Mesendoderm (in vitro differentiated cells): ENCODE measurements at regions not wholly inside any gene's neighbourhood (a gene's known extent, or its start where the extent isn't known, plus 50 kb on each side); places are given as distances from the start of the nearest gene placed in this dataset.

Experiments used
- DNase-seq: peaks from one replicate; pipeline ENCODE4 v3.0.0; 2013
- H2AK5ac ChIP-seq: 2 replicates; pipeline ENCODE4 v1.6.1; 2013; ENCODE audit warnings: low read length, inconsistent platforms
- H2BK120ac ChIP-seq: 2 replicates; pipeline ENCODE4 v1.6.1; 2013; ENCODE audit warnings: low read depth, mild to moderate bottlenecking, low read length, moderate library complexity, mixed read lengths
- H2BK15ac ChIP-seq: replicated peaks from 2 replicates; pipeline ENCODE4 v1.6.1; 2013; ENCODE audit warnings: low read depth, mild to moderate bottlenecking, moderate library complexity
- H2BK5ac ChIP-seq: 2 replicates; pipeline ENCODE4 v1.6.1; 2013; ENCODE audit warnings: low read length, inconsistent platforms
- H3K18ac ChIP-seq: 2 replicates; pipeline ENCODE4 v1.6.1; 2013; ENCODE audit warnings: mild to moderate bottlenecking, low read length, mixed read lengths
- H3K23ac ChIP-seq: one replicate; pipeline ENCODE4 v1.6.1; 2013; ENCODE audit warnings: low read length
- H3K27ac ChIP-seq: 2 replicates; pipeline ENCODE4 v1.5.1; 2013; ENCODE audit warnings: low read depth, mild to moderate bottlenecking, inconsistent platforms, low read length, moderate library complexity
- H3K27me3 ChIP-seq: 2 replicates; pipeline ENCODE4 v1.6.1; 2013; ENCODE audit warnings: low read length, control low read depth, mild to moderate bottlenecking, inconsistent platforms; ENCODE audit not compliant: insufficient read depth, poor library complexity
- H3K36me3 ChIP-seq: 2 replicates; pipeline ENCODE4 v1.6.1; 2013; ENCODE audit warnings: low read length, inconsistent platforms; ENCODE audit not compliant: control insufficient read depth, insufficient read depth
- H3K4ac ChIP-seq: one replicate; pipeline ENCODE4 v1.6.1; 2013; ENCODE audit warnings: low read depth, mild to moderate bottlenecking, low read length, moderate library complexity
- H3K4me1 ChIP-seq: 2 replicates; pipeline ENCODE4 v1.6.1; 2013; ENCODE audit warnings: low read depth, low read length, inconsistent platforms; ENCODE audit not compliant: control insufficient read depth
- H3K4me2 ChIP-seq: 2 replicates; pipeline ENCODE4 v1.6.1; 2013; ENCODE audit warnings: low read length
- H3K4me3 ChIP-seq: 2 replicates; pipeline ENCODE4 v1.5.1; 2013; ENCODE audit warnings: mild to moderate bottlenecking, low read length
- H3K56ac ChIP-seq: one replicate; pipeline ENCODE4 v1.6.1; 2013; ENCODE audit warnings: low read length
- H3K79me1 ChIP-seq: 2 replicates; pipeline ENCODE4 v1.6.1; 2013; ENCODE audit warnings: low read length, inconsistent platforms
- H3K79me2 ChIP-seq: 2 replicates; pipeline ENCODE4 v1.6.1; 2013; ENCODE audit warnings: mild to moderate bottlenecking, low read length; ENCODE audit not compliant: control insufficient read depth, insufficient read depth
- H3K9ac ChIP-seq: 2 replicates; pipeline ENCODE4 v1.6.1; 2013; ENCODE audit warnings: low read length, inconsistent platforms
- H4K5ac ChIP-seq: one replicate; pipeline ENCODE4 v1.6.1; 2013; ENCODE audit warnings: low read length
- H4K8ac ChIP-seq: one replicate; pipeline ENCODE4 v1.6.1; 2013; ENCODE audit warnings: low read depth, mild to moderate bottlenecking, control low read depth, low read length, moderate library complexity
- WGBS: extraction: QIAGEN DNeasy Blood & Tissue Kit; methylation state at CpG from one replicate; pipeline ENCODE4 v1.1.7; 2013; ENCODE audit warnings: low lambda C conversion rate, missing lambda C conversion rate; ENCODE audit not compliant: insufficient coverage; ENCODE audit errors: extremely low coverage; 5-methylcytosine and 5-hydroxymethylcytosine counted together

GRCh38 chr6:156658966-156659821, 118.0 kb upstream of the ARID1B start:
- DNase-seq: peak; percentile 23
- no peaks in the 10 kb centered on the region for H3K79me1 ChIP-seq
- no peaks in the 10 kb centered on the region for H3K27me3 ChIP-seq
- H3K79me2 ChIP-seq: no peaks in the 10 kb centered on the region
- no peak overlapping the region for H3K4me3 ChIP-seq
- H3K27ac ChIP-seq: no peak overlapping the region
- peaks cover 2% of the 10 kb centered on the region for H3K4me1 ChIP-seq
- H3K18ac ChIP-seq: no peak overlapping the region
- no peak overlapping the region for H3K4me2 ChIP-seq
- no peak overlapping the region for H2BK15ac ChIP-seq
- no peak overlapping the region for H3K9ac ChIP-seq
- H3K23ac ChIP-seq: no peak overlapping the region
- H4K8ac ChIP-seq: no peak overlapping the region
- no CpG with 5 or more reads among the region's 7 CpGs for WGBS
- no peak overlapping the region for H2BK120ac ChIP-seq
- H3K4ac ChIP-seq: no peak overlapping the region
- H4K5ac ChIP-seq: no peak overlapping the region
- no peak overlapping the region for H3K56ac ChIP-seq
- no peak overlapping the region for H2AK5ac ChIP-seq
- no peak overlapping the region for H2BK5ac ChIP-seq
- H3K36me3 ChIP-seq: no peaks in the 10 kb centered on the region

GRCh38 chr6:156658186-156658965, 118.8 kb upstream of the ARID1B start:
- H2BK5ac ChIP-seq: no peak overlapping the region

DNA sequence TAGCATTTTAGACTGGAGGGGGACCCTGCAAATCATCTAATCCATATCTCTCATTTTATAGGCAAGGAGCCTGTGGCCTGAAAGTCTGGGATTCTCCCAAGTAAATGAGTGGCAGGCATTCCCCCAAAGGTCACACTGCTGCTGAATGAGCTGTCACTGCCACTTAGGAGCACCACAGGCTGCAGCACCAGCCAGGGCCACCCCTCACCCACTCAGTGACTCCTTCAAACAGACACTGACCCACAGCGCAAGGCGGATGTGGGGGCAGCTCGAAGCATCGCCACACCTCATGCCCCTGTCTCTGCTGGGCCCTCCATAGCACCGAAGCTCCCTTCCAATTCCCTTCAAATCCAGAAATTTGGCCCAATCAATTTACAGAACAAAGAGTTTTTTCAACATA, 119.9 kb upstream of the ARID1B start:
- no peak overlapping the region for H3K4ac ChIP-seq
- no peak overlapping the region for H3K9ac ChIP-seq
- DNase-seq: no peak
- H3K79me1 ChIP-seq: no peaks in the 10 kb centered on the region
- H2BK15ac ChIP-seq: no peak overlapping the region
- no peak overlapping the region for H4K8ac ChIP-seq
- H4K5ac ChIP-seq: no peak overlapping the region
- no peak overlapping the region for H2BK5ac ChIP-seq
- WGBS: no CpG with 5 or more reads among the region's 5 CpGs
- H3K4me3 ChIP-seq: no peak overlapping the region
- no peak overlapping the region for H3K4me2 ChIP-seq
- H3K56ac ChIP-seq: no peak overlapping the region
- no peak overlapping the region for H3K18ac ChIP-seq
- no peak overlapping the region for H3K27ac ChIP-seq
- H3K36me3 ChIP-seq: no peaks in the 10 kb centered on the region
- no peaks in the 10 kb centered on the region for H3K79me2 ChIP-seq
- H3K23ac ChIP-seq: no peak overlapping the region
- H3K4me1 ChIP-seq: peaks cover 2% of the 10 kb centered on the region
- no peaks in the 10 kb centered on the region for H3K27me3 ChIP-seq
- no peak overlapping the region for H2AK5ac ChIP-seq
- no peak overlapping the region for H2BK120ac ChIP-seq

More at GRCh38 chr6:156658186-156658965, 118.8 kb upstream of the ARID1B start:
- H4K8ac ChIP-seq: no peak overlapping the region
- peak; percentile 19 for DNase-seq
- H4K5ac ChIP-seq: no peak overlapping the region
- H2AK5ac ChIP-seq: no peak overlapping the region
- no peaks in the 10 kb centered on the region for H3K79me2 ChIP-seq
- no peaks in the 10 kb centered on the region for H3K36me3 ChIP-seq
- H3K79me1 ChIP-seq: no peaks in the 10 kb centered on the region
- H3K18ac ChIP-seq: peak overlapping the region; percentile 53
- no peak overlapping the region for H3K56ac ChIP-seq
- no peak overlapping the region for H3K23ac ChIP-seq
- peak overlapping the region; percentile 65 for H2BK15ac ChIP-seq
- no peaks in the 10 kb centered on the region for H3K27me3 ChIP-seq
- H3K9ac ChIP-seq: no peak overlapping the region
- no CpG with 5 or more reads among the region's 12 CpGs for WGBS
- H3K4me2 ChIP-seq: no peak overlapping the region
- H3K4me3 ChIP-seq: no peak overlapping the region
- peaks cover 2% of the 10 kb centered on the region for H3K4me1 ChIP-seq
- no peak overlapping the region for H3K4ac ChIP-seq
- no peak overlapping the region for H2BK120ac ChIP-seq
- no peak overlapping the region for H3K27ac ChIP-seq

DNA sequence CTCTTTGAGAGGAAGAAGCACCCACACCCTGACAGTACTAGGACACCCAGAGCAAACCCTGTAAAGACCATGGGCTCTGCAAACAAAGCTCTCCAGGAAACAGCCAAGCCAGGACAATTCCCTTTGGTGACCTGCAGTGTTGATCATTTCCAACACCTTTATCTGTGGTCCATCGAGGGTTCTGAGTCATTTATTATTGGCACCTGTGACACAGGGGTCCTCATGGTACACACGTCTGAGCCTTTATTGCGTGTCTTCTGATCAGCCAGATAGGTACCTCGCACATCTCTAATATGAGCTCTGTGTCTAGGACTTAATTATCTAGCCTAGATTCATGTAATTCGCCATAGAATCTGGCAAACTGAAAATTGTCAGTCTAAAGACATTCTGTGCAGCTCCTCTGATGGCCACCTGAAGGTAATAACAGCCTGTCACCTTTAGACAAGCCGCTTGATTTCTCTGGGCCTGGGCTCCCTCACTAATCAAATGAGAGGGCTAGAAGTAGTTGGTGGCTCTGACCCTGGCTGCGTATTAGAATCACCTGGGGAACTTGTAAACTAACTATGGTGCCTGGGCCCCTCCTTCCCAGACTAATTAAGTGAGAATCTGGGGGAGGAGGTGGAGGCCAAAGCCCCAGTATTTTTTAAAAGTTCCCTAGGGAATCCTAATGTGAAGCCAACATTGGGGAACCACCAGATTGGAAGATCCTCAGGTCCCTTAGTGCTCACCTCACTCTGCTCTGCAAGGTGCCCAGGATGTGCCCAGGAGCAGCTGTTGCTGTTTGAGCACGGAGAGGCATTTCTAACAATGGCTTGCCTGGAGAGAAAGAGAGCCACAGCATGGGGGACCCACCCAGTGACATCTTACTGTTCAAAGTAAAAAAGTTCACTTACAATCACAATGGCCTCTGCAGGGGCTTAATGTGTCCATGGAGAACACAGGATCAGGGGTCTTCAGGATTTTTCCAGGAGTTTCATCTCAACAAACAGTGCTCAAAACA, 122.0 kb upstream of the ARID1B start:
- Histone ChIP-seq H2BK5ac (no peak overlapping the region), H2BK15ac (no peak overlapping the region), H3K4me2 (no peak overlapping the region), H3K18ac (no peak overlapping the region), H3K4me1 (peaks cover 2% of the 10 kb centered on the region), H3K27me3 (no peaks in the 10 kb centered on the region), H3K23ac (no peak overlapping the region), H3K27ac (no peak overlapping the region), H3K56ac (no peak overlapping the region), H2AK5ac (no peak overlapping the region), H3K36me3 (no peaks in the 10 kb centered on the region), H3K79me1 (no peaks in the 10 kb centered on the region), H3K4me3 (no peak overlapping the region), H3K4ac (no peak overlapping the region), H4K8ac (no peak overlapping the region), H4K5ac (no peak overlapping the region), H2BK120ac (no peak overlapping the region), H3K9ac (no peak overlapping the region), H3K79me2 (no peaks in the 10 kb centered on the region)
- no CpG with 5 or more reads among the region's 8 CpGs for WGBS
- peak; percentile 22 for DNase-seq

DNA sequence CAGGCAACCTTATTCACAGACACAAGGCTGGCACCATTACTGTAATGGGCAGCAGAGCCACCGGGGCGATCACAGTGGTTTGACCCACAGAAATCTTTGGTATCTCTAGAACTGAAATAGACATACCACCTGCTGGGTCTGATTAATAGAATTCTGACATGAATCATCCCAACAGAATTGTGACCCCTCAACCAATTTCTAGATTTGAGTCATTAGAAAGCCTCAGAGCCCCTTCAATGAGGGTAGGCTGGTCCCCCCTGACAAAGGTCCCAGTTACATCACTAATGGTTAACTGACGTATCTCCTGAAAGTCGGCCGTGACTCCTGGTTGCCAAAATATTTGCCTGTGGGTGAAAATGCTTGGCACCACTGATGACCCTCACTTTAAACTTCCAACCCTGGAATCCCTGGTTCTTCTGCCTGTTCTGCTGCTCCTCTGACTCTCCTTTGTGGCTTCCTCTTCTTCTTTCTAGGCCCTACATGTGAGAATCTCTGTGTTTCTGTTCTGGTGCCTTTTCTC, 124.9 kb upstream of the ARID1B start:
- Histone ChIP-seq H2AK5ac (no peak overlapping the region), H3K27me3 (no peaks in the 10 kb centered on the region), H3K27ac (no peak overlapping the region), H3K36me3 (no peaks in the 10 kb centered on the region), H2BK15ac (no peak overlapping the region), H3K79me1 (no peaks in the 10 kb centered on the region), H3K4me2 (no peak overlapping the region), H3K18ac (no peak overlapping the region), H3K9ac (no peak overlapping the region), H3K56ac (no peak overlapping the region), H4K5ac (no peak overlapping the region), H3K4ac (no peak overlapping the region), H3K23ac (no peak overlapping the region), H2BK120ac (no peak overlapping the region), H4K8ac (no peak overlapping the region), H3K4me1 (no peaks in the 10 kb centered on the region), H3K79me2 (no peaks in the 10 kb centered on the region), H2BK5ac (no peak overlapping the region), H3K4me3 (no peak overlapping the region)
- DNase-seq: no peak
- no CpG with 5 or more reads among the region's 5 CpGs for WGBS
